ENCODE measurements at regions not wholly inside any gene's neighbourhood (a gene's known extent, or its start where the extent isn't known, plus 50 kb on each side); places are given as distances from the start of the nearest gene placed in this dataset.

GRCh38 chr15:34640661-34641060 lies 57.2 kb upstream of the GOLGA8B start:
- TF ChIP-seq CTCF (conservative IDR thresholded peaks at IDR 0.05; ENCODE audit: low read length) = no peak
- no peak for TF ChIP-seq EZH2phosphoT487 (IDR thresholded peaks at IDR 0.05; ENCODE audit: borderline replicate concordance, low read depth, low read length)

Measured in OCI-LY7 (cell line).